Nephron (organoid): ENCODE measurements at regions not wholly inside any gene's neighbourhood (a gene's known extent, or its start where the extent isn't known, plus 50 kb on each side); places are given as distances from the start of the nearest gene placed in this dataset.

Experiments used
- H3K27ac Mint-ChIP-seq, 3 experiments: 2 replicates each; pipeline ENCODE4 v1.8.0; 2020; ENCODE audit warnings: mixed read lengths in 3 of 3, mild to moderate bottlenecking in 2 of 3, moderate library complexity in 1 of 3
- H3K27me3 Mint-ChIP-seq: 2 replicates; pipeline ENCODE4 v1.8.0; 2021; ENCODE audit warnings: low read depth, mild to moderate bottlenecking, moderate library complexity, mixed read lengths
- H3K36me3 Mint-ChIP-seq: 2 replicates; pipeline ENCODE4 v1.8.0; 2020; ENCODE audit warnings: low read depth, mixed read lengths
- H3K4me1 Mint-ChIP-seq: 2 replicates; pipeline ENCODE4 v1.8.0; 2020; ENCODE audit warnings: mixed read lengths
- H3K4me3 Mint-ChIP-seq, 3 experiments: 2 replicates each; pipeline ENCODE4 v1.8.0; 2020; ENCODE audit warnings: mild to moderate bottlenecking in 3 of 3, mixed read lengths in 3 of 3, moderate library complexity in 2 of 3
- H3K9me3 Mint-ChIP-seq: 2 replicates; pipeline ENCODE4 v1.8.0; 2020; ENCODE audit warnings: mixed read lengths
- TF ChIP-seq, protein P1 (sequence below), 3 experiments: fragments of 200-600 bp; sonication (generic); IDR thresholded peaks; one replicate each; pipeline ENCODE4 v1.5.0; 2021; ENCODE audit warnings: antibody characterized with exemption in 3 of 3; ENCODE audit not compliant: unreplicated experiment in 3 of 3

DNA sequence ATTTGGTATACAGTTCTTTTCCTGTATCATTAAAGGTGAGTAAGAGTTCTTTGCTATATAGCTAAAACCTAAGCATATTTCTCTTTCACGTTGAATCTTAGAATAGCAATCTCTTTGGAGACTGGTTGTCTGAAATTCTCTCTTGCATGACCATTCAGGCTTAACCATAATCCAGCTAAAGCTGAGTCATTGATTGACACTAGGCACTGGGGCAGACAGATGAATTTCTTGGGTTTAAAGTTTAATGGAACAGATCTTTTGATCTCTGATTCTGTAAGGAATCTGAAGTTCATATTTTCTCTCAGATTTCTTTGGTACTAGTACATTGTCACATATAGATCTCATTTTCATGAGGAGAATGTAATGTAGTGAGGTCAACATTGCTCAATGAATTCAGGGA is 397.3 kb upstream of the MIR17HG start:
- TF ChIP-seq, protein P1, sequence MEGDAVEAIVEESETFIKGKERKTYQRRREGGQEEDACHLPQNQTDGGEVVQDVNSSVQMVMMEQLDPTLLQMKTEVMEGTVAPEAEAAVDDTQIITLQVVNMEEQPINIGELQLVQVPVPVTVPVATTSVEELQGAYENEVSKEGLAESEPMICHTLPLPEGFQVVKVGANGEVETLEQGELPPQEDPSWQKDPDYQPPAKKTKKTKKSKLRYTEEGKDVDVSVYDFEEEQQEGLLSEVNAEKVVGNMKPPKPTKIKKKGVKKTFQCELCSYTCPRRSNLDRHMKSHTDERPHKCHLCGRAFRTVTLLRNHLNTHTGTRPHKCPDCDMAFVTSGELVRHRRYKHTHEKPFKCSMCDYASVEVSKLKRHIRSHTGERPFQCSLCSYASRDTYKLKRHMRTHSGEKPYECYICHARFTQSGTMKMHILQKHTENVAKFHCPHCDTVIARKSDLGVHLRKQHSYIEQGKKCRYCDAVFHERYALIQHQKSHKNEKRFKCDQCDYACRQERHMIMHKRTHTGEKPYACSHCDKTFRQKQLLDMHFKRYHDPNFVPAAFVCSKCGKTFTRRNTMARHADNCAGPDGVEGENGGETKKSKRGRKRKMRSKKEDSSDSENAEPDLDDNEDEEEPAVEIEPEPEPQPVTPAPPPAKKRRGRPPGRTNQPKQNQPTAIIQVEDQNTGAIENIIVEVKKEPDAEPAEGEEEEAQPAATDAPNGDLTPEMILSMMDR (IDR thresholded peaks at IDR 0.05; ENCODE audit: unreplicated experiment in 3 of 3) = no peak
- H3K4me1 Mint-ChIP-seq = no peaks in the 10 kb centered on the region
- H3K27ac Mint-ChIP-seq = peak overlapping the region; percentile 34 to 91 (median 51)
- no peak overlapping the region for H3K4me3 Mint-ChIP-seq
- H3K27me3 Mint-ChIP-seq = no peaks in the 10 kb centered on the region
- H3K36me3 Mint-ChIP-seq = no peaks in the 10 kb centered on the region
- no peaks in the 10 kb centered on the region for H3K9me3 Mint-ChIP-seq

DNA sequence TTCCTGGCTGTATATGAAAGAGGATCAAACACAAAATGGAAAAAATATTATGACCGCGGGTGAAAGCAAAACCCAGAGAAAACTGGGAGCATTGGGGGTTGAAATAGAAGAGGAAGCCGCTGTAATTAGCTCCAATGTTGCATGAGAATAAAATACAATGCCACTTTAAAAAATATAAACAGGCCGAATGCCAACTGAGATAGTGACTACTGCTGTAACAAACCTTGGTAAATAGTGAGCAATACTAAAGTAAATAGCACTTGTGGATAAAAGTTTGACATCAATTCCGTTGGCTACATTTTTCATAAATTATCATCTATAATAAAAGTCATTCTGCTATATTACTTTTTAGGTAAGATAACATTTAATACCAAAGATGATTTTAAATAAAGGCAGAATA is 395.8 kb upstream of the MIR17HG start:
- Mint-ChIP-seq H3K27me3 (no peaks in the 10 kb centered on the region), H3K4me3 (no peak overlapping the region), H3K9me3 (no peaks in the 10 kb centered on the region), H3K4me1 (no peaks in the 10 kb centered on the region), H3K27ac (peak overlapping the region in 1 of 3 experiments; percentile 41), H3K36me3 (no peaks in the 10 kb centered on the region)
- TF ChIP-seq, protein P1 (IDR thresholded peaks at IDR 0.05; ENCODE audit: unreplicated experiment in 3 of 3) = no peak

DNA sequence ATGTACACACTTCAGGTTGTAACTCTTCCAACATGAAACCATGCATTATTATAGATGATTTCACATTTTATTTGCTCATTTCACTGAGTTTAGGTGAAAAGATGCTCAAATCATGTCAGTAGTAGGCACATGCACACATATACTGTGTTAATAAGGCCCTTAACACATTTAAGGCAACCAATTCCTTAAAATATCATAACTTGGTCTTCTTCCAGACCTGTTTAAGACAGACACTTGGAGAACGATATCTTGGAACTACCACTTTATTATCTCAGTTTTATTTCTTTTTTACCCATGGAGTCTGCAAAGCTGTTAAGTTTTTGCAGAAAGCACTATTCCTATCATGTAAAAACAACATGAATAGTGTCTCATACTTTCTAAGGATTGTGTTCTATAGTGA is 395.2 kb upstream of the MIR17HG start:
- Mint-ChIP-seq H3K27ac (no peak overlapping the region), H3K36me3 (no peaks in the 10 kb centered on the region), H3K4me3 (no peak overlapping the region), H3K9me3 (no peaks in the 10 kb centered on the region), H3K4me1 (no peaks in the 10 kb centered on the region), H3K27me3 (no peaks in the 10 kb centered on the region)
- TF ChIP-seq, protein P1 (IDR thresholded peaks at IDR 0.05; ENCODE audit: unreplicated experiment in 3 of 3) = no peak

DNA sequence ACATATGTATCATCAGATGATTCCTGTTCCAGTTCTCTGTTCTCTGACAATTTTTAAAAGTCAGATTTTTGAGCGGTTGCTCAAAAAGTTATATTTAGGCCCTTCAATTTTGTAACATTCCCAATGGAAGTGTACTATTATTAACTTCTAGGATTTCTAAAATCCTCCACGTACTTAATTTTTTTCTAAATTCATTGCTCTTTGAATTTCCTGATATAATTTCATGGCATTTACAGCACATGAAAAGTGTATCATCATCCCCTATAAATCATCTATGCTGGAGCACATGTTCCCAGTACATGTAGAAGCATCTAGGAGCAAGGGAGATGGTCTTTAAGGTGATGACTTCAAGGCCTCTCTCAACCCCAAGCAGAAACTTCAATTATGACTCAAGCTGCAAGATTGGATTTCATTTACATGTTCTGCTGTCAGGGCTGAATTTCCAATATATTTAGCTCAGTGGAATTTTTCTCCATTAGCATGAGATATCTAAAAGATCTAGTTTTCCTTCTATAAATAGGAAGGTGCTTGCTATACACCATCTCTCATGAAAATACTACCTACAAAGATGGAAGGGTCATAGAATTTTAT is 392.8 kb upstream of the MIR17HG start:
- H3K27me3 Mint-ChIP-seq = no peaks in the 10 kb centered on the region
- no peaks in the 10 kb centered on the region for H3K9me3 Mint-ChIP-seq
- no peaks in the 10 kb centered on the region for H3K4me1 Mint-ChIP-seq
- TF ChIP-seq, protein P1 (IDR thresholded peaks at IDR 0.05; ENCODE audit: unreplicated experiment in 3 of 3) = no peak
- H3K27ac Mint-ChIP-seq = no peak overlapping the region
- no peak overlapping the region for H3K4me3 Mint-ChIP-seq
- no peaks in the 10 kb centered on the region for H3K36me3 Mint-ChIP-seq

DNA sequence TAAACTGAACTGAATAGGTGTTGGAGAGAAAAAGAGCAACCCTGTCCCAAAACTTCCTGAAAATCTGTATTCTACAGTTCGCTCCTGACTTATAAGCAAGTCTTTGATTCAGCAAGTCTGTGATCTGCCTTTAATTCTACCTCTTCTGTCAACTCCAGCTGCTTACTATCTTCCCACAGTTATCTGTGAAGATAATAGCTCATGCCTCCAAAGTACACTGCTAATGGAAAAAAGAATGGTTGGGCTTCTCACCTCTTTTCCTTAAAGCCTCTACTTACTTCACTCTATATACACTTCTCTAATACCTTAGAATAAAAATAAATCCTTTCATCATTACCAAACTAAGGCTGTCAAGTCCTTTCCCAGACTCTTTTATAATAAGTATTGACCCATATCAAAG is 391.5 kb upstream of the MIR17HG start:
- Mint-ChIP-seq H3K4me1 (no peaks in the 10 kb centered on the region), H3K4me3 (no peak overlapping the region), H3K9me3 (no peaks in the 10 kb centered on the region), H3K27ac (no peak overlapping the region), H3K36me3 (no peaks in the 10 kb centered on the region), H3K27me3 (no peaks in the 10 kb centered on the region)
- TF ChIP-seq, protein P1 (IDR thresholded peaks at IDR 0.05; ENCODE audit: unreplicated experiment in 3 of 3) = no peak

DNA sequence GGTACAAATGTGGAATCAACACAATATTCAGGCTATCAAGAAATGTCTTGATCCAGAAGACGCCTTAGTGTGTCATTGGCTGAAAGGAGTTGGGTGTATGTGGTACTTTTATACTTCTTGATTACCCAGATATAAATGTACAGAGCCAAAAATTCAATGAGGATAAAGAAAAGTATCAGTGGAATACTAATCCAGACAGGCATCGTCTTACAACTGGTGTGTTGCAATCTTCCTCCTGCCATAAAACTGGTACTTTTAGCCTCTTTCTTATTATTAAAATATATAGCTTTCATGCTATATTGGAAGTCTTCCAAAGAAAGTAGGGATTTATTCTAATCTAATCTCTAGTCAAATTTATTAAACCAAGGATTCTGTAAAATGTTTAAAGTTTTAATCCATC is 388.6 kb upstream of the MIR17HG start:
- no peaks in the 10 kb centered on the region for H3K4me1 Mint-ChIP-seq
- H3K4me3 Mint-ChIP-seq = no peak overlapping the region
- TF ChIP-seq, protein P1 (IDR thresholded peaks at IDR 0.05; ENCODE audit: unreplicated experiment in 3 of 3) = no peak
- no peaks in the 10 kb centered on the region for H3K36me3 Mint-ChIP-seq
- H3K27ac Mint-ChIP-seq = no peak overlapping the region
- no peaks in the 10 kb centered on the region for H3K9me3 Mint-ChIP-seq
- H3K27me3 Mint-ChIP-seq = no peaks in the 10 kb centered on the region
